Loucy (cell line): ENCODE measurements at regions not wholly inside any gene's neighbourhood (a gene's known extent, or its start where the extent isn't known, plus 50 kb on each side); places are given as distances from the start of the nearest gene placed in this dataset.

Experiments used
- H2AFZ ChIP-seq: fragments of 200-600 bp; sonication (generic); 2 replicates; pipeline ENCODE4 v1.6.0; 2016; ENCODE audit warnings: antibody characterized with exemption, mild to moderate bottlenecking, low read length, moderate library complexity
- H3F3A ChIP-seq: fragments of 200-600 bp; 2 replicates; pipeline ENCODE4 v1.6.0; 2016; ENCODE audit warnings: antibody characterized with exemption, low read depth, mild to moderate bottlenecking
- H3K27me3 ChIP-seq: fragments of 200-600 bp; sonication (generic); 2 replicates; pipeline ENCODE4 v1.6.1; 2014; ENCODE audit warnings: low read length, mild to moderate bottlenecking; ENCODE audit not compliant: insufficient read depth, poor library complexity, severe bottlenecking
- H3K36me3 ChIP-seq: fragments of 200-600 bp; sonication (generic); 2 replicates; pipeline ENCODE4 v1.6.1; 2016; ENCODE audit warnings: low read length; ENCODE audit not compliant: insufficient read depth
- H3K4me1 ChIP-seq: fragments of 200-600 bp; sonication (generic); 2 replicates; pipeline ENCODE4 v1.5.1; 2014; ENCODE audit warnings: low read length, mild to moderate bottlenecking; ENCODE audit not compliant: insufficient read depth, poor library complexity, severe bottlenecking
- H3K4me2 ChIP-seq: fragments of 200-600 bp; sonication (generic); 2 replicates; pipeline ENCODE4 v1.6.0; 2014; ENCODE audit warnings: antibody characterized with exemption, low read length, low read depth, mild to moderate bottlenecking; ENCODE audit not compliant: poor library complexity, severe bottlenecking
- H3K4me3 ChIP-seq: fragments of 200-600 bp; sonication (generic); 2 replicates; pipeline ENCODE4 v1.5.1; 2014; ENCODE audit warnings: low read length, mild to moderate bottlenecking, mixed read lengths; ENCODE audit not compliant: poor library complexity, severe bottlenecking
- H3K79me2 ChIP-seq: fragments of 200-600 bp; sonication (generic); 2 replicates; pipeline ENCODE4 v1.6.1; 2014; ENCODE audit warnings: low read length; ENCODE audit not compliant: insufficient read depth
- H3K9ac ChIP-seq: fragments of 200-600 bp; sonication (generic); 2 replicates; pipeline ENCODE4 v1.6.0; 2014; ENCODE audit warnings: mild to moderate bottlenecking, low read depth, low read length, moderate library complexity; ENCODE audit not compliant: poor library complexity, severe bottlenecking
- H3K9me2 ChIP-seq: fragments of 200-600 bp; sonication (generic); replicated peaks from 2 replicates; pipeline ENCODE4 v1.6.1; 2016; ENCODE audit warnings: low read depth, low read length, mixed read lengths
- H3K9me3 ChIP-seq: fragments of 200-600 bp; sonication (generic); 2 replicates; pipeline ENCODE4 v1.6.1; 2014; ENCODE audit warnings: mild to moderate bottlenecking, antibody characterized with exemption, low read length, low read depth; ENCODE audit not compliant: insufficient read depth
- H4K20me1 ChIP-seq: fragments of 200-600 bp; sonication (generic); 2 replicates; pipeline ENCODE4 v1.6.0; 2014; ENCODE audit warnings: antibody characterized with exemption, low read length, mild to moderate bottlenecking; ENCODE audit not compliant: insufficient read depth, poor library complexity, severe bottlenecking
- EZH2phosphoT487 ChIP-seq: fragments of 200-600 bp; IDR thresholded peaks from 2 replicates; pipeline ENCODE4 v1.6.1; 2018; ENCODE audit warnings: antibody characterized with exemption, mild to moderate bottlenecking, moderate library complexity, borderline replicate concordance
- TF ChIP-seq, protein P1 (sequence below): fragments of 200-600 bp; sonication (generic); conservative IDR thresholded peaks from 2 replicates; pipeline ENCODE4 v1.5.1; 2014; ENCODE audit warnings: mild to moderate bottlenecking, antibody characterized with exemption, low read length

DNA sequence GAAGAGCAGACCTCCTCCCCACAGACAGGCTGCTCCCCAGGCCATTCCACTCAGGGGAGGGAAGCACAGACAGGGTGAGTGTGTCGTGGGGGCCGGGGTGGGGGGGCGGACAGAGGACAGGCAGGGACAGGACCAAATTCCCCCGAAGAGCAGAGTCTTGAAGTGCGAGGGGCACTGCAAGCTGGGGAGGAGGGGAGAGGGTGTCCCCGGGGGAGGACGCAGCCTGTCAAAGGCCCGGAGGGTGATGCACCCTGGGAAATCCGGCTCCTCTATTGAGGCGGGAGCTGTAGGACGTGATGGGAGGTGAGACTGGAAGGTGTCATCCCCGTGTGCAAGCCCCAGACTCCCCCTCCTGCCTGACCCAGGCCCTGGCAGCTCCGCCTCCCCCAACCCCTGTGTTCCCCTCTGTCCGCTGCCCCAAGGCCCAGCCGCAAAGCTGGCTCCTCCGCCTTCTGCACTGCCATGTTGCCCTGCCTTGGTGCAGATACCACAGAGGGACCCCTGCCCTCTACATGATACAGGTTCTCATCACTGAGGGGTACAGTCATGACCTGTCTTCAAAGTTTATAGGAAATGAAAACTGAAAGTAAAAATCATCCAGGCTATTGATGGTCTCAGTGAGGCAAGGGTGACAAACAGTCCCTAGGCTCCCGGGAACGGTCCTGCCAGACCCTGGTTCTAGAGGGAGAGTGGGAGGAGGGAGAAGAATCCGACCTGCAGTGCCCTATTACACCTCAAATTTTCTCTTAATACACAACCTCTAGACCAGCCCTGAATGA, 76.3 kb upstream of the IQSEC1 start:
- Histone ChIP-seq H3K9me3 (no peaks in the 10 kb centered on the region), H3K27me3 (no peaks in the 10 kb centered on the region), H3F3A (no peaks in the 10 kb centered on the region), H4K20me1 (no peaks in the 10 kb centered on the region), H3K36me3 (no peaks in the 10 kb centered on the region), H3K79me2 (no peaks in the 10 kb centered on the region), H3K4me2 (peak overlapping the region; percentile 37), H3K4me1 (no peaks in the 10 kb centered on the region), H3K9me2 (no peaks in the 10 kb centered on the region), H2AFZ (peak overlapping the region; percentile 32; the same call in 1 of the 2 replicates), H3K9ac (no peak overlapping the region), H3K4me3 (no peak overlapping the region)
- no peak for TF ChIP-seq EZH2phosphoT487
- TF ChIP-seq, protein P1, sequence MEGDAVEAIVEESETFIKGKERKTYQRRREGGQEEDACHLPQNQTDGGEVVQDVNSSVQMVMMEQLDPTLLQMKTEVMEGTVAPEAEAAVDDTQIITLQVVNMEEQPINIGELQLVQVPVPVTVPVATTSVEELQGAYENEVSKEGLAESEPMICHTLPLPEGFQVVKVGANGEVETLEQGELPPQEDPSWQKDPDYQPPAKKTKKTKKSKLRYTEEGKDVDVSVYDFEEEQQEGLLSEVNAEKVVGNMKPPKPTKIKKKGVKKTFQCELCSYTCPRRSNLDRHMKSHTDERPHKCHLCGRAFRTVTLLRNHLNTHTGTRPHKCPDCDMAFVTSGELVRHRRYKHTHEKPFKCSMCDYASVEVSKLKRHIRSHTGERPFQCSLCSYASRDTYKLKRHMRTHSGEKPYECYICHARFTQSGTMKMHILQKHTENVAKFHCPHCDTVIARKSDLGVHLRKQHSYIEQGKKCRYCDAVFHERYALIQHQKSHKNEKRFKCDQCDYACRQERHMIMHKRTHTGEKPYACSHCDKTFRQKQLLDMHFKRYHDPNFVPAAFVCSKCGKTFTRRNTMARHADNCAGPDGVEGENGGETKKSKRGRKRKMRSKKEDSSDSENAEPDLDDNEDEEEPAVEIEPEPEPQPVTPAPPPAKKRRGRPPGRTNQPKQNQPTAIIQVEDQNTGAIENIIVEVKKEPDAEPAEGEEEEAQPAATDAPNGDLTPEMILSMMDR: no peak

- Histone ChIP-seq H3K27me3 (no peaks in the 10 kb centered on the region), H4K20me1 (no peaks in the 10 kb centered on the region), H3K9me3 (no peaks in the 10 kb centered on the region), H3K4me1 (no peaks in the 10 kb centered on the region), H3K79me2 (no peaks in the 10 kb centered on the region), H3K9ac (no peak overlapping the region), H3K9me2 (no peaks in the 10 kb centered on the region), H2AFZ (no peak overlapping the region), H3K36me3 (no peaks in the 10 kb centered on the region), H3K4me2 (no peak overlapping the region), H3F3A (no peaks in the 10 kb centered on the region), H3K4me3 (no peak overlapping the region)
- TF ChIP-seq EZH2phosphoT487: no peak
- TF ChIP-seq, protein P1: no peak
Measured at GRCh38 chr3:13148561-13149329, 75.5 kb upstream of the IQSEC1 start.

- no peaks in the 10 kb centered on the region for H3K9me2 ChIP-seq
- no peaks in the 10 kb centered on the region for H3K79me2 ChIP-seq
- no peak overlapping the region for H3K4me2 ChIP-seq
- no peaks in the 10 kb centered on the region for H3K9me3 ChIP-seq
- no peak overlapping the region for H2AFZ ChIP-seq
- no peaks in the 10 kb centered on the region for H4K20me1 ChIP-seq
- no peaks in the 10 kb centered on the region for H3K27me3 ChIP-seq
- no peak overlapping the region for H3K4me3 ChIP-seq
- H3K4me1 ChIP-seq: no peaks in the 10 kb centered on the region
- no peak for TF ChIP-seq EZH2phosphoT487
- TF ChIP-seq, protein P1: no peak
- H3K36me3 ChIP-seq: no peaks in the 10 kb centered on the region
- H3F3A ChIP-seq: no peaks in the 10 kb centered on the region
- H3K9ac ChIP-seq: no peak overlapping the region
Measured at GRCh38 chr3:13148126-13148525, 74.9 kb upstream of the IQSEC1 start.
